K562 (cell line): ENCODE measurements at regions not wholly inside any gene's neighbourhood (a gene's known extent, or its start where the extent isn't known, plus 50 kb on each side); places are given as distances from the start of the nearest gene placed in this dataset.

ENCODE experiments used
- ATAC-seq: fragments of 200-7000 bp; cut with Tn5 transposase; 3 replicates; pipeline ENCODE4 v1.9.1; 2020; ENCODE audit warnings: moderate library complexity
- BruUV-seq: library from RNA; stranded (reverse); fragments of 400-500 nt; replicated peaks from 2 replicates; lab custom pipeline; 2021; lab: Mats Ljungman, UMichigan
- CTCF ChIA-PET: fragments of 300-600 bp; formaldehyde crosslinking; extraction: SDS; loops from one replicate; lab custom pipeline; 2021; ENCODE audit warnings: low intra/inter-chr PET ratio; lab: Yijun Ruan, JAX
- POLR2A ChIA-PET: fragments of 300-600, 350-650 bp; sonication (Branson Sonifier 250); formaldehyde crosslinking; extraction: SDS; loops from one replicate; lab custom pipeline; 2021; ENCODE audit warnings: antibody characterized with exemption, inconsistent platforms; lab: Yijun Ruan, JAX
- DNase-seq, 4 experiments: peaks; one replicate each; pipeline versions ENCODE4 v3.0.0 to v3.0.0-alpha.2; 2011 to 2018; ENCODE audit warnings: low spot score in 3 of 4, mixed read lengths in 3 of 4; ENCODE audit errors: extremely low read depth in 1 of 4
- FAIRE-seq: peaks from 2 replicates; lab custom pipeline; 2011; peaks lifted over from hg19 to GRCh38; lab: Jason Lieb, UNC
- H2AFZ ChIP-seq: 2 replicates; pipeline ENCODE4 v1.6.0; 2011; ENCODE audit warnings: low read depth, low read length, control low read depth, inconsistent platforms
- H3K27ac ChIP-seq: fragments of 200-600 bp; 3 replicates; pipeline ENCODE4 v1.8.0; 2011; ENCODE audit warnings: low read depth, mild to moderate bottlenecking, control low read depth, inconsistent platforms, low read length, moderate library complexity, mixed read lengths; ENCODE audit errors: extremely low read depth
- H3K27me3 ChIP-seq, 2 experiments: fragments of 300-600 bp in 1 of 2; 2 replicates in 1 of 2; 3 replicates in 1 of 2; pipeline versions ENCODE4 v1.6.0 to v1.8.0; 2011; ENCODE audit warnings: inconsistent platforms in 2 of 2, low read length in 2 of 2, mild to moderate bottlenecking in 1 of 2, mixed read lengths in 1 of 2, moderate library complexity in 1 of 2; ENCODE audit not compliant: control insufficient read depth in 2 of 2, insufficient read depth in 2 of 2
- H3K36me3 ChIP-seq: fragments of 300-600 bp; 3 replicates; pipeline ENCODE4 v1.8.0; 2011; ENCODE audit warnings: mild to moderate bottlenecking, low read length, inconsistent platforms; ENCODE audit not compliant: control insufficient read depth, insufficient read depth
- H3K4me1 ChIP-seq, 2 experiments: fragments of 200-600 bp in 1 of 2; replicated peaks in 1 of 2; 2 replicates in 1 of 2; 3 replicates in 1 of 2; pipeline versions ENCODE4 v1.5.1 to v1.8.0; 2011; ENCODE audit warnings: inconsistent platforms in 2 of 2, low read length in 2 of 2, mild to moderate bottlenecking in 1 of 2, mixed read lengths in 1 of 2, moderate library complexity in 1 of 2; ENCODE audit not compliant: control insufficient read depth in 2 of 2, insufficient read depth in 2 of 2
- H3K4me2 ChIP-seq: 2 replicates; pipeline ENCODE4 v1.6.1; 2011; ENCODE audit warnings: low read length, control low read depth, inconsistent platforms, mixed read lengths; ENCODE audit not compliant: insufficient read depth
- H3K4me3 ChIP-seq: fragments of 200-600 bp; sonication (generic), shearing (Covaris generic); 2 replicates; pipeline ENCODE4 v1.5.1; 2016; ENCODE audit warnings: control low read depth, inconsistent platforms
- H3K79me2 ChIP-seq: fragments of 200-600 bp; 3 replicates; pipeline ENCODE4 v1.8.0; 2011; ENCODE audit warnings: low read length, inconsistent platforms; ENCODE audit not compliant: control insufficient read depth, insufficient read depth
- H3K9ac ChIP-seq, 2 experiments: 2 replicates each; pipeline versions ENCODE4 v1.6.0 to v1.6.1; 2011; ENCODE audit warnings: low read depth in 2 of 2, low read length in 2 of 2, control low read depth in 1 of 2, inconsistent platforms in 1 of 2, mild to moderate bottlenecking in 1 of 2, mixed read lengths in 1 of 2; ENCODE audit not compliant: insufficient read depth in 1 of 2
- H3K9me1 ChIP-seq: one replicate; pipeline ENCODE4 v1.6.0; 2011; ENCODE audit warnings: inconsistent platforms, mild to moderate bottlenecking, low read length, moderate library complexity; ENCODE audit not compliant: control insufficient read depth, insufficient read depth
- H3K9me3 ChIP-seq: replicated peaks from 2 replicates; pipeline ENCODE4 v1.5.1; 2011; ENCODE audit warnings: low read depth, low read length, inconsistent platforms; ENCODE audit not compliant: control insufficient read depth, insufficient read depth
- H4K20me1 ChIP-seq: replicated peaks from 2 replicates; pipeline ENCODE4 v1.6.1; 2011; ENCODE audit warnings: low read length, inconsistent platforms, mixed read lengths; ENCODE audit not compliant: control insufficient read depth, insufficient read depth
- ETV5 ChIP-seq: sonication (generic); formaldehyde crosslinking; IDR thresholded peaks from 2 replicates; pipeline ENCODE4 v1.4.0; 2020; ENCODE audit warnings: low read depth, mild to moderate bottlenecking, missing genetic modification reagents
- KDM5B ChIP-seq: fragments of 200-600 bp; sonication (generic); IDR thresholded peaks from 2 replicates; pipeline ENCODE4 v1.6.1; 2012; ENCODE audit warnings: low read depth, mild to moderate bottlenecking, moderate library complexity, low read length, control low read depth, inconsistent platforms; ENCODE audit not compliant: insufficient replicate concordance
- RAD51 ChIP-seq: fragments of 450-650 bp; IDR thresholded peaks from 2 replicates; pipeline ENCODE4 v1.7.1; 2016; ENCODE audit warnings: low read depth, mild to moderate bottlenecking, borderline replicate concordance
- USF1 ChIP-seq: sonication (generic); formaldehyde crosslinking; IDR thresholded peaks from 2 replicates; pipeline ENCODE4 v1.9.0; 2022; ENCODE audit warnings: mild to moderate bottlenecking, missing genetic modification reagents
- USF2 ChIP-seq: sonication (generic); formaldehyde crosslinking; IDR thresholded peaks from 2 replicates; pipeline ENCODE4 v1.5.0; 2020; ENCODE audit warnings: missing genetic modification reagents
- in situ Hi-C: fragments of 300-500 bp; cut with MboI; formaldehyde crosslinking; loops from 4 replicates; pipeline ENCODE4 v1.15.0; 2018; ENCODE audit warnings: inconsistent platforms, mixed read lengths
- intact Hi-C: fragments of 100-400 bp; cut with micrococcal nuclease; formaldehyde crosslinking; loops from 2 replicates; pipeline ENCODE4 v1.14.2; 2022

- ChIA-PET POLR2A (interaction anchor here (0.7 kb wide), 1 partner anchor 8 kb away, joined by 3 read pairs; no protein-coding TSS in a partner anchor), CTCF (no interaction called here)
- ATAC-seq (no peak), DNase-seq (no peak), FAIRE-seq (no peak)
- 0 out of 5 replicates have a peak, but pooled peaks cover 0 to 2% of the 10 kb centered on the region in 2 experiments for H3K27me3 ChIP-seq
- in situ Hi-C loops: no loop called here
- no TSS peak for BruUV-seq
- H3K4me3 ChIP-seq: no peak overlapping the region
- no peaks in the 10 kb centered on the region for H3K9me1 ChIP-seq
- no peak overlapping the region for H3K27ac ChIP-seq
- H3K9me3 ChIP-seq: no peaks in the 10 kb centered on the region
- no peak overlapping the region for H3K9ac ChIP-seq
- H3K36me3 ChIP-seq: no peaks in the 10 kb centered on the region
- intact Hi-C loops: no loop called here
- H3K4me2 ChIP-seq: no peak overlapping the region
- TF ChIP-seq RAD51: 0 out of 2 replicates have a peak, but pooled peaks have one; percentile 17
- no peak for TF ChIP-seq ETV5 (CRISPR knock-in tag)
- TF ChIP-seq USF1 (CRISPR knock-in tag): peak; percentile 77
- peak; percentile 66 for TF ChIP-seq USF2 (CRISPR knock-in tag)
- TF ChIP-seq KDM5B: no peak
- H3K79me2 ChIP-seq: no peaks in the 10 kb centered on the region
- H3K4me1 ChIP-seq: peaks cover 0 to 13% of the 10 kb centered on the region in 2 experiments; a peak in 3 of 5 replicates
- no peak overlapping the region for H2AFZ ChIP-seq
- H4K20me1 ChIP-seq: no peaks in the 10 kb centered on the region
Measured at GRCh38 chr11:44374001-44374400, 64.1 kb upstream of the ALX4 start.
